ENCODE measurements at regions not wholly inside any gene's neighbourhood (a gene's known extent, or its start where the extent isn't known, plus 50 kb on each side); places are given as distances from the start of the nearest gene placed in this dataset.

DNA sequence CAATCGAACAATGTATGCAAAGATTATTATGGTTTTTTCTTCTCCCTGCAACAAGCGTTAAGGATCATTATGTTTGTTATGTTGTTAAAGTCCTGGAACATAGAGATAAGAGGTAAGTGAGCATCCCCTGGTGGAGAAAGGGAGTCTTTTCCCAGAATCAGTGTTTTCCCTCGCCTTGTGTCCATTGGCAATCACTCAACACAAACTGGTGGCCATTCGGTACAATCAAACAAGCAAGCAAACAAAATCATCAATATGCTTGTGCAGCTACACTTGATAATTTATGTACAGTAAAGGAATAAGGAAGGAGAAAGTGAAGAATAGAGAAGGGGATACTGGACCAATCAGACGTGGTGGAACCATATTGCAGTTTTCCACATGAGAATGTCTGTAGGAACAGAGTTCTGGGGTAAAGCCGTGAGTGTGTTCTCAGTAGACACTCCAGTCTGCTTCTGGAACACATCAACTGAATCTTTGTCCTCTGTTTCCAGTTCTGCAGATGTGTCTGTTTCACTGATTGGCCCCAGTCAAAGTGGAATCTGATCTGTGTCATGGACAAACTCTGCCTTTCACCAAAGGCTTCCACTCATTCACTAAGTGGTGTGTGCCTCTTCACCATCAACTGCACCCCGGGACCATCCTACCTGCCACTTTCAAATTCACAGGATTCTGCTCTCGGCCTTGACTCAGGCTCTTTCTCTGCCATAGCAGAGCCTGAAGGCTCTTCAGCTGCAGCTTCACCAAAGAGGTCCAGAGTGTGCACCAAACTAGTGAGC, 169.5 kb downstream of the AHSP start:
- TF ChIP-seq POLR2AphosphoS5 (IDR thresholded peaks at IDR 0.05; ENCODE audit: low read length) (no peak), NR2C2 (IDR thresholded peaks at IDR 0.05; ENCODE audit: borderline replicate concordance, control insufficient read depth, insufficient read length, low read depth) (no peak), ZSCAN29 (IDR thresholded peaks at IDR 0.05) (no peak), PAX5 (IDR thresholded peaks at IDR 0.05; ENCODE audit: borderline replicate concordance, low read depth, low read length) (no peak), RB1 (IDR thresholded peaks at IDR 0.05; ENCODE audit: borderline replicate concordance) (no peak), YY1 (IDR thresholded peaks at IDR 0.05; ENCODE audit: low read depth, low read length) (no peak), TCF3 (IDR thresholded peaks at IDR 0.05; ENCODE audit: borderline replicate concordance, insufficient read depth, low read depth, low read length) (no peak), KDM1A (IDR thresholded peaks at IDR 0.05; ENCODE audit: borderline replicate concordance) (no peak), ETV6 (conservative IDR thresholded peaks at IDR 0.05 in 1 of 2, IDR thresholded peaks at IDR 0.05 in 1 of 2; ENCODE audit: borderline replicate concordance in 1 of 2, low read depth in 1 of 2) (no peak)
- TF ChIP-seq, protein P1, sequence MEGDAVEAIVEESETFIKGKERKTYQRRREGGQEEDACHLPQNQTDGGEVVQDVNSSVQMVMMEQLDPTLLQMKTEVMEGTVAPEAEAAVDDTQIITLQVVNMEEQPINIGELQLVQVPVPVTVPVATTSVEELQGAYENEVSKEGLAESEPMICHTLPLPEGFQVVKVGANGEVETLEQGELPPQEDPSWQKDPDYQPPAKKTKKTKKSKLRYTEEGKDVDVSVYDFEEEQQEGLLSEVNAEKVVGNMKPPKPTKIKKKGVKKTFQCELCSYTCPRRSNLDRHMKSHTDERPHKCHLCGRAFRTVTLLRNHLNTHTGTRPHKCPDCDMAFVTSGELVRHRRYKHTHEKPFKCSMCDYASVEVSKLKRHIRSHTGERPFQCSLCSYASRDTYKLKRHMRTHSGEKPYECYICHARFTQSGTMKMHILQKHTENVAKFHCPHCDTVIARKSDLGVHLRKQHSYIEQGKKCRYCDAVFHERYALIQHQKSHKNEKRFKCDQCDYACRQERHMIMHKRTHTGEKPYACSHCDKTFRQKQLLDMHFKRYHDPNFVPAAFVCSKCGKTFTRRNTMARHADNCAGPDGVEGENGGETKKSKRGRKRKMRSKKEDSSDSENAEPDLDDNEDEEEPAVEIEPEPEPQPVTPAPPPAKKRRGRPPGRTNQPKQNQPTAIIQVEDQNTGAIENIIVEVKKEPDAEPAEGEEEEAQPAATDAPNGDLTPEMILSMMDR (IDR thresholded peaks at IDR 0.05 in 2 of 3, conservative IDR thresholded peaks at IDR 0.05 in 1 of 3; ENCODE audit: control insufficient read depth in 2 of 3, extremely low read depth in 1 of 3, insufficient read depth in 1 of 3, low read depth in 3 of 3, low read length in 3 of 3): peak; percentile 54 to 66 (median 63); a peak in 5 of 6 replicates
- TF ChIP-seq, protein P2, sequence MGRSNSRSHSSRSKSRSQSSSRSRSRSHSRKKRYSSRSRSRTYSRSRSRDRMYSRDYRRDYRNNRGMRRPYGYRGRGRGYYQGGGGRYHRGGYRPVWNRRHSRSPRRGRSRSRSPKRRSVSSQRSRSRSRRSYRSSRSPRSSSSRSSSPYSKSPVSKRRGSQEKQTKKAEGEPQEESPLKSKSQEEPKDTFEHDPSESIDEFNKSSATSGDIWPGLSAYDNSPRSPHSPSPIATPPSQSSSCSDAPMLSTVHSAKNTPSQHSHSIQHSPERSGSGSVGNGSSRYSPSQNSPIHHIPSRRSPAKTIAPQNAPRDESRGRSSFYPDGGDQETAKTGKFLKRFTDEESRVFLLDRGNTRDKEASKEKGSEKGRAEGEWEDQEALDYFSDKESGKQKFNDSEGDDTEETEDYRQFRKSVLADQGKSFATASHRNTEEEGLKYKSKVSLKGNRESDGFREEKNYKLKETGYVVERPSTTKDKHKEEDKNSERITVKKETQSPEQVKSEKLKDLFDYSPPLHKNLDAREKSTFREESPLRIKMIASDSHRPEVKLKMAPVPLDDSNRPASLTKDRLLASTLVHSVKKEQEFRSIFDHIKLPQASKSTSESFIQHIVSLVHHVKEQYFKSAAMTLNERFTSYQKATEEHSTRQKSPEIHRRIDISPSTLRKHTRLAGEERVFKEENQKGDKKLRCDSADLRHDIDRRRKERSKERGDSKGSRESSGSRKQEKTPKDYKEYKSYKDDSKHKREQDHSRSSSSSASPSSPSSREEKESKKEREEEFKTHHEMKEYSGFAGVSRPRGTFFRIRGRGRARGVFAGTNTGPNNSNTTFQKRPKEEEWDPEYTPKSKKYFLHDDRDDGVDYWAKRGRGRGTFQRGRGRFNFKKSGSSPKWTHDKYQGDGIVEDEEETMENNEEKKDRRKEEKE (IDR thresholded peaks at IDR 0.05): no peak
- TF ChIP-seq, protein P3, sequence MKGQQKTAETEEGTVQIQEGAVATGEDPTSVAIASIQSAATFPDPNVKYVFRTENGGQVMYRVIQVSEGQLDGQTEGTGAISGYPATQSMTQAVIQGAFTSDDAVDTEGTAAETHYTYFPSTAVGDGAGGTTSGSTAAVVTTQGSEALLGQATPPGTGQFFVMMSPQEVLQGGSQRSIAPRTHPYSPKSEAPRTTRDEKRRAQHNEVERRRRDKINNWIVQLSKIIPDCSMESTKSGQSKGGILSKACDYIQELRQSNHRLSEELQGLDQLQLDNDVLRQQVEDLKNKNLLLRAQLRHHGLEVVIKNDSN (IDR thresholded peaks at IDR 0.05; ENCODE audit: borderline replicate concordance, extremely low read length, insufficient read depth, low read depth, low read length): no peak

Data from GM12878 (cell line).